ENCODE measurements at regions not wholly inside any gene's neighbourhood (a gene's known extent, or its start where the extent isn't known, plus 50 kb on each side); places are given as distances from the start of the nearest gene placed in this dataset.

DNA sequence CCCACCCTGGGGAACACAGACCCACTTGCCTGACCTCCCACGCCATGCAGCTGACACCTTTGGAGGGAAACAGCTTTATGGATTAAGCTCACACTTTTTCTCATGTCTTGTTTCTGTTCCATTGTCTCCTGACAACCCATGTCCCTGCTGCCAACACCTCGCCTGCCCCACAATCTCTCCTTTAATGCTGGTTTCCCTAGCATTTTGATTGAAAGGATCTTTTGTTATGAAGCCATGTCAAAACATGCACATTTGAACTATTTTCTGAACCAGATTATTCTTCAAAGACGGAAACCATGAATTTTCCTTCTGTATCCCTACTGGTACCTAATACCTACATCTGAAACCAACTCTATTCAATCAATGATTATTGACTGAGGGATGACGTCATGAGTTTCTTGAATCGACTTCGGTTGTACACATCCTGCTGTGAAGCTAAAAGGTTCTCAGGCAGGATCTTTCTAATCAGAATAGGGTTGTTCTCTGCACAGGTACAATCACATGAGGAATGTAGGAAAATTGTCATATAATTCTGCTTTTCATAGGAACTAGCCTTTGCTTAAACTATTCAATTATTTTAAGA is 106.2 kb upstream of the NEBL start:
- intact Hi-C loops (cut with DNase I; ENCODE audit: low total_unique reads) = no loop called here
- Histone ChIP-seq H3K36me3 (no peaks in the 10 kb centered on the region), H3K27ac (no peak overlapping the region), H3K27me3 (no peaks in the 10 kb centered on the region), H3K4me3 (no peak overlapping the region), H3K9me3 (no peaks in the 10 kb centered on the region), H3K4me1 (no peaks in the 10 kb centered on the region)
- no peak for DNase-seq
- TF ChIP-seq, protein P1, sequence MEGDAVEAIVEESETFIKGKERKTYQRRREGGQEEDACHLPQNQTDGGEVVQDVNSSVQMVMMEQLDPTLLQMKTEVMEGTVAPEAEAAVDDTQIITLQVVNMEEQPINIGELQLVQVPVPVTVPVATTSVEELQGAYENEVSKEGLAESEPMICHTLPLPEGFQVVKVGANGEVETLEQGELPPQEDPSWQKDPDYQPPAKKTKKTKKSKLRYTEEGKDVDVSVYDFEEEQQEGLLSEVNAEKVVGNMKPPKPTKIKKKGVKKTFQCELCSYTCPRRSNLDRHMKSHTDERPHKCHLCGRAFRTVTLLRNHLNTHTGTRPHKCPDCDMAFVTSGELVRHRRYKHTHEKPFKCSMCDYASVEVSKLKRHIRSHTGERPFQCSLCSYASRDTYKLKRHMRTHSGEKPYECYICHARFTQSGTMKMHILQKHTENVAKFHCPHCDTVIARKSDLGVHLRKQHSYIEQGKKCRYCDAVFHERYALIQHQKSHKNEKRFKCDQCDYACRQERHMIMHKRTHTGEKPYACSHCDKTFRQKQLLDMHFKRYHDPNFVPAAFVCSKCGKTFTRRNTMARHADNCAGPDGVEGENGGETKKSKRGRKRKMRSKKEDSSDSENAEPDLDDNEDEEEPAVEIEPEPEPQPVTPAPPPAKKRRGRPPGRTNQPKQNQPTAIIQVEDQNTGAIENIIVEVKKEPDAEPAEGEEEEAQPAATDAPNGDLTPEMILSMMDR (IDR thresholded peaks at IDR 0.05) = no peak
- TF ChIP-seq POLR2AphosphoS5 (IDR thresholded peaks at IDR 0.05) = no peak
- no peak for TF ChIP-seq POLR2A (IDR thresholded peaks at IDR 0.05)
- no peak for TF ChIP-seq EP300 (IDR thresholded peaks at IDR 0.05)
- 76 to 89% (median 80%) methylated on average over 6 of the region's 6 CpGs for whole genome bisulfite sequencing, 5 donors

DNA sequence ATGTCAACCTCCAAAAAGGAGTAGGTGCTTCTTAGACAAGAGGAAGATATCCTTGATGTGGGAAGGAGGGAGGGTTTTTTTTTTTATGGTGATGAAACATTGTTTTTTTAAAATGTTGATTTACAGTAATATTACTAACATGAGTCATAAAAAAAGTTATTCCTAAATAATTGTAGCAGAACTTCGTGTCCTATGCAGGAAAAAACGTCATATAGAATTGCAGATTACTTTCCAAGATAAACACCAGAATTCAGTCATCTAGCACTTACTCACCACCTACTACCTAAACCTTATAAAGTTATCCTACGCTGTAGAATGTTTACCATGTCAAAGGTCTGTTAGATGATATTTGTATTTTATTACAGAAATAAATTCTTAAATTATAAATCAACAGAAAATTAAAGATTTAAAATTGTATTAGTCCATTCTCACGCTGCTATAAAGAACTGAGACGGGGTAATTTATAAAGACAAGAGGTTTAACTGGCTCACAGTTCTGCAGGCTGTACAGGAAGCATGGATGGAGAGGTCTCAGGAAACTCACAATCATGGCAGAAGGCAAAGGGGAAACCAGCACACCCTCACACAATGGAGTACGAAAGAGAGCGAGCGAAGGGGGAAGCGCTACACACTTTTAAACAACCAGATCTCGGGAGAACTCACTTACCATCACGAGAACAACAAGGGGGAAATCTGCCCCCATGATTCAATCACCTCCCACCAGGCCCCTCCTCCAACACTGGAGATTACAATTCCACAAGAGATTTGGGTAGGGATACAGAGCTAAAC is 105.2 kb upstream of the NEBL start:
- Histone ChIP-seq H3K27me3 (no peaks in the 10 kb centered on the region), H3K9me3 (no peaks in the 10 kb centered on the region), H3K4me1 (no peaks in the 10 kb centered on the region), H3K27ac (no peak overlapping the region), H3K36me3 (no peaks in the 10 kb centered on the region), H3K4me3 (no peak overlapping the region)
- 56 to 70% (median 61%) methylated on average over 11 of the region's 11 CpGs for WGBS, 5 donors
- DNase-seq = no peak
- TF ChIP-seq POLR2A (IDR thresholded peaks at IDR 0.05) (no peak), EP300 (IDR thresholded peaks at IDR 0.05) (no peak), POLR2AphosphoS5 (IDR thresholded peaks at IDR 0.05) (no peak)
- TF ChIP-seq, protein P1 (IDR thresholded peaks at IDR 0.05) = no peak
- intact Hi-C loops (cut with DNase I; ENCODE audit: low total_unique reads) = no loop called here

DNA sequence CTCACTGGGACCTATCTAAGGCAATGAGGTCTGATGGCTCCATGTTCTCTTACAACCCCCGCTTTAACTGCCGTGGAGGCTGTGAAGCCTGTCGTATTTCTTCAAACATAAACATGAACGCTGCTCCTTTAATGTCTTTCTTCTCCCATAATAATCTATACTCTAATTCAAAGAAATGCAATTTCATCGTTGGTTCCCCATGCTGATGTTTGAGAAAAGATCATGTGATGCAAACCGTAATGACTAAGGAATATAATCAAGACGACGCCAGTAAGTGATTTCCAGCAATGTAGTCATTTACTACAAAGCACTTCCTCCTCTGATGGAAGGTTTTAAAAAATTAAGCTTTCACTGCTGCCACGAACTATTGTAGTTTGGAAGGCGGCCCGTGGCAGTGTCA is 102.6 kb upstream of the NEBL start:
- no peak for DNase-seq
- intact Hi-C loops (cut with DNase I; ENCODE audit: low total_unique reads) = no loop called here
- TF ChIP-seq, protein P1 (IDR thresholded peaks at IDR 0.05) = no peak
- no peak for TF ChIP-seq EP300 (IDR thresholded peaks at IDR 0.05)
- TF ChIP-seq POLR2AphosphoS5 (IDR thresholded peaks at IDR 0.05) = no peak
- TF ChIP-seq POLR2A (IDR thresholded peaks at IDR 0.05) = no peak
- Histone ChIP-seq H3K27ac (no peak overlapping the region), H3K27me3 (no peaks in the 10 kb centered on the region), H3K36me3 (no peaks in the 10 kb centered on the region), H3K4me3 (no peak overlapping the region), H3K9me3 (no peaks in the 10 kb centered on the region), H3K4me1 (peaks cover 0 to 6% (median 0%) of the 10 kb centered on the region in 4 donors)
- 83 to 91% (median 88%) methylated on average over 11 of the region's 11 CpGs for WGBS, 5 donors

DNA sequence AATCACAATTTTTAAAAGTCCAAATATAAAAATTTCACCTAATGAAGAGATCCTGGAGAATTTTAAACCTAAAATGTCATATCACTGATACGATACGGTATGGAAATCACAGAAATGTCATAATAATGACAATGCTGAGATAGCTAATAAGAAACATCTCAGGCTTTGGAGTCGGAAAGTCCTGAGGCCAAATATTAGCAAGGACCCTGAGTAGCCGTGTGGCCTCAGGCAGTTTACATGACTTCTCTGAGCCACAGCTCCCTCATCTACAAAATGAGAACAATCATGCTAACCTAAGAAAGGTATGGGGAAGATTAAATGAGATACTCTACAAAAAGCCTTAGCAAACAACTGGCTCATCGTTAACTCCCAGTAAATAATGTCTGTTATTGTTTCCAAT is 100.9 kb upstream of the NEBL start:
- Histone ChIP-seq H3K36me3 (no peaks in the 10 kb centered on the region), H3K27me3 (no peaks in the 10 kb centered on the region), H3K4me1 (peaks cover 0 to 6% (median 0%) of the 10 kb centered on the region in 4 donors), H3K9me3 (no peaks in the 10 kb centered on the region), H3K4me3 (no peak overlapping the region), H3K27ac (no peak overlapping the region)
- 89 to 94% (median 91%) methylated on average over 5 of the region's 5 CpGs for WGBS, 5 donors
- no peak for TF ChIP-seq EP300 (IDR thresholded peaks at IDR 0.05)
- no peak for TF ChIP-seq POLR2A (IDR thresholded peaks at IDR 0.05)
- TF ChIP-seq POLR2AphosphoS5 (IDR thresholded peaks at IDR 0.05) = no peak
- TF ChIP-seq, protein P1 (IDR thresholded peaks at IDR 0.05) = no peak
- no peak for DNase-seq
- intact Hi-C loops (cut with DNase I; ENCODE audit: low total_unique reads) = no loop called here

All from stomach (tissue), 8 donors.